ENCODE measurements at regions not wholly inside any gene's neighbourhood (a gene's known extent, or its start where the extent isn't known, plus 50 kb on each side); places are given as distances from the start of the nearest gene placed in this dataset.

DNA sequence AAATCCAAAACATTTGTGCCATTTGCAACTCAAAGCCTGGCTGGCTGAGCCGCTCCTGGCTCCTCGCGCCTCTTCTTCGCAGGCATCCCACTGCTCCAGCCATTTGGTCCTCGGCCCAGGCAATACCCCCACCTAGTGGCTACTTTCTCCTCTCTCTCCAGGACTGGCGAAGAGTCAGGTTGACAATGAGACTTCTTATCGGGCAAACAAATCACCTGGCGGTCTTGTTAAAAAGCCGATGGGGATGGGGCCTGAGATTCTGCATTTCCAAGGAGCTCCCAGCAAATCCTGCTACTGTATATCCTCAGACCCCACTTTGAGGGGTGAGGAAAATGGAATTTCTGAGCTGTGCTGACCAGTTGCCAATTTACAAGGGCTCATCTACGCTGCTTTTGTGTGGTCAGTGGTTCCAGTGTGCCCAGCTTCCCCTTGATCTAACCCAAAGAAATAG is 89.0 kb downstream of the ISX start (continued):
- TF ChIP-seq NR2F2 (IDR thresholded peaks at IDR 0.05) = no peak
- no peak for TF ChIP-seq JUND (IDR thresholded peaks at IDR 0.05)
- TF ChIP-seq RAD21 (IDR thresholded peaks at IDR 0.05) = peak; percentile 73 to 79

DNA sequence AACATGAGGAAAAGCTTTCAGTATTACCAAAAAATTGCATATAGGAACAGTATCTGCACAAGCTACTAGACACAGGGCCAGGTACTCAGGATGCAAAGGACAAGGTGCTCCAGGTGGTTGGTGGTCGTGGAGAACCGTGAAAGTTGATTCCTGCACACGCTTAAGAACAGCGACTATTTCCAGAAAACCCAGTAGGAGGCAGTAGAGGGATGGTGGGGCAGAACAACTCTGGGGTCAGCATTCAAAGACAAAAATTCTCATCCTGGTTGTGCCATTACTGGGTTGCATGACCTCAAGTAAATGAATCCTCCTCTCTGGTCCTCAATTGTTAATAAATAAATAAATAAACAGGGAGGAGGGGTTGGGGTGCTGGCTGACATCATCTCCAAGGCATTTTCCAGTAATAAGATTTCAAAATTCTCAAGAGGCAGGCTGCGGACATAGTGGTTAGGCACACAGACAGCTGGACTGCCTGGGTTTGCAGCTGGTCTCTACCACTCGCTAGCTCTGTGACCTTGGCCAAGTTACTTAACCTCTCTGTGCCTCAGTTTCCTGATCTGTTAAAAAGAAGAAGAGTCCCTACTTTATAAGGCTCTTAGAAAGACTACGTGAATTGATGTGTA is 89.6 kb downstream of the ISX start:
- TF ChIP-seq EGR1 (IDR thresholded peaks at IDR 0.05; ENCODE audit: low read depth in 2 of 2) (no peak), HNF4A (conservative IDR thresholded peaks at IDR 0.05) (no peak), RAD21 (IDR thresholded peaks at IDR 0.05) (no peak), FOXA2 (IDR thresholded peaks at IDR 0.05) (no peak), HNF4G (IDR thresholded peaks at IDR 0.05) (no peak), YY1 (IDR thresholded peaks at IDR 0.05) (no peak), TAF1 (conservative IDR thresholded peaks at IDR 0.05) (no peak), SP1 (IDR thresholded peaks at IDR 0.05) (no peak), RXRA (IDR thresholded peaks at IDR 0.05) (no peak), NR2F2 (IDR thresholded peaks at IDR 0.05) (no peak), JUND (IDR thresholded peaks at IDR 0.05) (no peak), FOXA1 (IDR thresholded peaks at IDR 0.05) (no peak)
- TF ChIP-seq, protein P1, sequence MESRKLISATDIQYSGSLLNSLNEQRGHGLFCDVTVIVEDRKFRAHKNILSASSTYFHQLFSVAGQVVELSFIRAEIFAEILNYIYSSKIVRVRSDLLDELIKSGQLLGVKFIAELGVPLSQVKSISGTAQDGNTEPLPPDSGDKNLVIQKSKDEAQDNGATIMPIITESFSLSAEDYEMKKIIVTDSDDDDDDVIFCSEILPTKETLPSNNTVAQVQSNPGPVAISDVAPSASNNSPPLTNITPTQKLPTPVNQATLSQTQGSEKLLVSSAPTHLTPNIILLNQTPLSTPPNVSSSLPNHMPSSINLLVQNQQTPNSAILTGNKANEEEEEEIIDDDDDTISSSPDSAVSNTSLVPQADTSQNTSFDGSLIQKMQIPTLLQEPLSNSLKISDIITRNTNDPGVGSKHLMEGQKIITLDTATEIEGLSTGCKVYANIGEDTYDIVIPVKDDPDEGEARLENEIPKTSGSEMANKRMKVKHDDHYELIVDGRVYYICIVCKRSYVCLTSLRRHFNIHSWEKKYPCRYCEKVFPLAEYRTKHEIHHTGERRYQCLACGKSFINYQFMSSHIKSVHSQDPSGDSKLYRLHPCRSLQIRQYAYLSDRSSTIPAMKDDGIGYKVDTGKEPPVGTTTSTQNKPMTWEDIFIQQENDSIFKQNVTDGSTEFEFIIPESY (IDR thresholded peaks at IDR 0.05) = no peak
- TF ChIP-seq, protein P2, sequence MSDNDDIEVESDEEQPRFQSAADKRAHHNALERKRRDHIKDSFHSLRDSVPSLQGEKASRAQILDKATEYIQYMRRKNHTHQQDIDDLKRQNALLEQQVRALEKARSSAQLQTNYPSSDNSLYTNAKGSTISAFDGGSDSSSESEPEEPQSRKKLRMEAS (IDR thresholded peaks at IDR 0.05) = no peak
- TF ChIP-seq, protein P3, sequence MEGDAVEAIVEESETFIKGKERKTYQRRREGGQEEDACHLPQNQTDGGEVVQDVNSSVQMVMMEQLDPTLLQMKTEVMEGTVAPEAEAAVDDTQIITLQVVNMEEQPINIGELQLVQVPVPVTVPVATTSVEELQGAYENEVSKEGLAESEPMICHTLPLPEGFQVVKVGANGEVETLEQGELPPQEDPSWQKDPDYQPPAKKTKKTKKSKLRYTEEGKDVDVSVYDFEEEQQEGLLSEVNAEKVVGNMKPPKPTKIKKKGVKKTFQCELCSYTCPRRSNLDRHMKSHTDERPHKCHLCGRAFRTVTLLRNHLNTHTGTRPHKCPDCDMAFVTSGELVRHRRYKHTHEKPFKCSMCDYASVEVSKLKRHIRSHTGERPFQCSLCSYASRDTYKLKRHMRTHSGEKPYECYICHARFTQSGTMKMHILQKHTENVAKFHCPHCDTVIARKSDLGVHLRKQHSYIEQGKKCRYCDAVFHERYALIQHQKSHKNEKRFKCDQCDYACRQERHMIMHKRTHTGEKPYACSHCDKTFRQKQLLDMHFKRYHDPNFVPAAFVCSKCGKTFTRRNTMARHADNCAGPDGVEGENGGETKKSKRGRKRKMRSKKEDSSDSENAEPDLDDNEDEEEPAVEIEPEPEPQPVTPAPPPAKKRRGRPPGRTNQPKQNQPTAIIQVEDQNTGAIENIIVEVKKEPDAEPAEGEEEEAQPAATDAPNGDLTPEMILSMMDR (IDR thresholded peaks at IDR 0.05; ENCODE audit: low read depth, low read length, missing input control) = no peak
- TF ChIP-seq, protein P4, sequence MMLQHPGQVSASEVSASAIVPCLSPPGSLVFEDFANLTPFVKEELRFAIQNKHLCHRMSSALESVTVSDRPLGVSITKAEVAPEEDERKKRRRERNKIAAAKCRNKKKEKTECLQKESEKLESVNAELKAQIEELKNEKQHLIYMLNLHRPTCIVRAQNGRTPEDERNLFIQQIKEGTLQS (IDR thresholded peaks at IDR 0.05) = no peak
- TF ChIP-seq, protein P5, sequence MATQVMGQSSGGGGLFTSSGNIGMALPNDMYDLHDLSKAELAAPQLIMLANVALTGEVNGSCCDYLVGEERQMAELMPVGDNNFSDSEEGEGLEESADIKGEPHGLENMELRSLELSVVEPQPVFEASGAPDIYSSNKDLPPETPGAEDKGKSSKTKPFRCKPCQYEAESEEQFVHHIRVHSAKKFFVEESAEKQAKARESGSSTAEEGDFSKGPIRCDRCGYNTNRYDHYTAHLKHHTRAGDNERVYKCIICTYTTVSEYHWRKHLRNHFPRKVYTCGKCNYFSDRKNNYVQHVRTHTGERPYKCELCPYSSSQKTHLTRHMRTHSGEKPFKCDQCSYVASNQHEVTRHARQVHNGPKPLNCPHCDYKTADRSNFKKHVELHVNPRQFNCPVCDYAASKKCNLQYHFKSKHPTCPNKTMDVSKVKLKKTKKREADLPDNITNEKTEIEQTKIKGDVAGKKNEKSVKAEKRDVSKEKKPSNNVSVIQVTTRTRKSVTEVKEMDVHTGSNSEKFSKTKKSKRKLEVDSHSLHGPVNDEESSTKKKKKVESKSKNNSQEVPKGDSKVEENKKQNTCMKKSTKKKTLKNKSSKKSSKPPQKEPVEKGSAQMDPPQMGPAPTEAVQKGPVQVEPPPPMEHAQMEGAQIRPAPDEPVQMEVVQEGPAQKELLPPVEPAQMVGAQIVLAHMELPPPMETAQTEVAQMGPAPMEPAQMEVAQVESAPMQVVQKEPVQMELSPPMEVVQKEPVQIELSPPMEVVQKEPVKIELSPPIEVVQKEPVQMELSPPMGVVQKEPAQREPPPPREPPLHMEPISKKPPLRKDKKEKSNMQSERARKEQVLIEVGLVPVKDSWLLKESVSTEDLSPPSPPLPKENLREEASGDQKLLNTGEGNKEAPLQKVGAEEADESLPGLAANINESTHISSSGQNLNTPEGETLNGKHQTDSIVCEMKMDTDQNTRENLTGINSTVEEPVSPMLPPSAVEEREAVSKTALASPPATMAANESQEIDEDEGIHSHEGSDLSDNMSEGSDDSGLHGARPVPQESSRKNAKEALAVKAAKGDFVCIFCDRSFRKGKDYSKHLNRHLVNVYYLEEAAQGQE (IDR thresholded peaks at IDR 0.05) = no peak
- H3K36me3 ChIP-seq (ENCODE audit: control insufficient read depth in 4 of 4, insufficient read depth in 3 of 4, low read depth in 1 of 4, low read length in 3 of 4) = no peaks in the 10 kb centered on the region

More for the DNA sequence above, 89.6 kb downstream of the ISX start:
- 58% methylated on average over 7 of the region's 7 CpGs for WGBS
- DNase-seq (ENCODE audit: low spot score) = no peak
- Histone ChIP-seq H3K27me3 (ENCODE audit: control insufficient read depth in 4 of 4, insufficient read depth in 4 of 4, low read length in 3 of 4) (peaks cover 0 to 5% (median 3%) of the 10 kb centered on the region in 4 donors), H3K4me3 (ENCODE audit: low read depth in 1 of 3, low read length in 3 of 3) (no peak overlapping the region), H3K9ac (ENCODE audit: low read depth in 1 of 2, low read length in 2 of 2) (no peak overlapping the region), H3K27ac (ENCODE audit: low read depth in 1 of 2, low read length in 2 of 2) (no peak overlapping the region), H3K9me3 (ENCODE audit: control insufficient read depth in 4 of 4, low read length in 3 of 4) (no peaks in the 10 kb centered on the region), H3K4me1 (ENCODE audit: control insufficient read depth in 4 of 4, insufficient read depth in 4 of 4, low read length in 3 of 4) (no peaks in the 10 kb centered on the region)

Measured in liver (tissue), 8 donors.